GM23338 (cell line): ENCODE measurements at regions not wholly inside any gene's neighbourhood (a gene's known extent, or its start where the extent isn't known, plus 50 kb on each side); places are given as distances from the start of the nearest gene placed in this dataset.

ENCODE experiments used
- CREB1 ChIP-seq: fragments of 250-450 bp; sonication (Bioruptor Pico); IDR thresholded peaks from 2 replicates; pipeline ENCODE4 v1.5.0; 2020; ENCODE audit warnings: low read depth, mild to moderate bottlenecking, moderate library complexity
- EZH2phosphoT487 ChIP-seq: fragments of 200-600 bp; sonication (generic); IDR thresholded peaks from one replicate; pipeline ENCODE4 v1.8.1; 2018; ENCODE audit warnings: antibody characterized with exemption; ENCODE audit not compliant: unreplicated experiment
- TF ChIP-seq, protein P1 (sequence below), 2 experiments: fragments of 200-600 bp in 1 of 2; sonication (generic) in 1 of 2; conservative IDR thresholded peaks; 2 replicates each; pipeline versions ENCODE4 v1.5.1 to v1.6.1; 2016 to 2017; ENCODE audit warnings: antibody characterized with exemption in 2 of 2, low read depth in 2 of 2, mild to moderate bottlenecking in 2 of 2, moderate library complexity in 1 of 2

DNA sequence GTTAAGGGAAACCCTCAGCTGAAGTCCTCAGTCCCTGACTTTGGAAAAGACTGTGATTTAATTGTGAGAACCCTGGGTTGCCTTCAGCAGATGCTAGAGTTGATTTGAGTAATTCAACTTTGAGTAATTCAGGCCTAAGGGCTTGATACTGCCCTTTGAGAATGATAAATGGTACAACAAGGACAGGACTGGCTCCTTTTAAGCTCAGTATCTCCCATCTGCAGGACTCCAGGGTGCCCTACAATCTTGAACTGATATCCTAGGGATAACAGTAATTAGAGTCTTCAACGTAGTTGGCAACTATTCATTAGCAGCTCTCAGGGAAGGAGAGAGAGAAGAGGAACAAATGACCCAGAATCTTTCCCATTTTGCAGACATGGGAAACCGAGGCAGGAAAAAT, 186.4 kb downstream of the GATA3 start:
- TF ChIP-seq, protein P1, sequence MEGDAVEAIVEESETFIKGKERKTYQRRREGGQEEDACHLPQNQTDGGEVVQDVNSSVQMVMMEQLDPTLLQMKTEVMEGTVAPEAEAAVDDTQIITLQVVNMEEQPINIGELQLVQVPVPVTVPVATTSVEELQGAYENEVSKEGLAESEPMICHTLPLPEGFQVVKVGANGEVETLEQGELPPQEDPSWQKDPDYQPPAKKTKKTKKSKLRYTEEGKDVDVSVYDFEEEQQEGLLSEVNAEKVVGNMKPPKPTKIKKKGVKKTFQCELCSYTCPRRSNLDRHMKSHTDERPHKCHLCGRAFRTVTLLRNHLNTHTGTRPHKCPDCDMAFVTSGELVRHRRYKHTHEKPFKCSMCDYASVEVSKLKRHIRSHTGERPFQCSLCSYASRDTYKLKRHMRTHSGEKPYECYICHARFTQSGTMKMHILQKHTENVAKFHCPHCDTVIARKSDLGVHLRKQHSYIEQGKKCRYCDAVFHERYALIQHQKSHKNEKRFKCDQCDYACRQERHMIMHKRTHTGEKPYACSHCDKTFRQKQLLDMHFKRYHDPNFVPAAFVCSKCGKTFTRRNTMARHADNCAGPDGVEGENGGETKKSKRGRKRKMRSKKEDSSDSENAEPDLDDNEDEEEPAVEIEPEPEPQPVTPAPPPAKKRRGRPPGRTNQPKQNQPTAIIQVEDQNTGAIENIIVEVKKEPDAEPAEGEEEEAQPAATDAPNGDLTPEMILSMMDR (conservative IDR thresholded peaks at IDR 0.05; ENCODE audit: low read depth in 2 of 2): no peak
- TF ChIP-seq EZH2phosphoT487: no peak
- no peak for TF ChIP-seq CREB1
